ENCODE measurements at regions not wholly inside any gene's neighbourhood (a gene's known extent, or its start where the extent isn't known, plus 50 kb on each side); places are given as distances from the start of the nearest gene placed in this dataset.

- no peak for ATAC-seq
These were observed 68.1 kb upstream of the STUM start for GRCh38 chr1:226480461-226480860.

GRCh38 chr1:226481133-226481532 is 67.4 kb upstream of the STUM start:
- TF ChIP-seq POLR2A (IDR thresholded peaks at IDR 0.05), result no peak
- Histone ChIP-seq H3K9me3 (no peaks in the 10 kb centered on the region), H3K36me3 (no peaks in the 10 kb centered on the region), H3K4me3 (no peak overlapping the region), H3K4me1 (no peaks in the 10 kb centered on the region), H3K27me3 (peaks cover 0 to 29% (median 3%) of the 10 kb centered on the region in 9 donors), H3K27ac (no peak overlapping the region)
- 64 to 74% (median 73%) methylated on average over 4 of the region's 4 CpGs for WGBS, 4 donors
- DNase-seq, result no peak
- no peak for ATAC-seq
- intact Hi-C loops (cut with DNase I), result no loop called here

More at GRCh38 chr1:226480461-226480860, 68.1 kb upstream of the STUM start:
- H3K27me3 ChIP-seq, result peaks cover 0 to 29% (median 3%) of the 10 kb centered on the region in 9 donors
- H3K27ac ChIP-seq, result no peak overlapping the region
- no peaks in the 10 kb centered on the region for H3K9me3 ChIP-seq
- H3K4me1 ChIP-seq, result no peaks in the 10 kb centered on the region
- no peaks in the 10 kb centered on the region for H3K36me3 ChIP-seq
- H3K4me3 ChIP-seq, result no peak overlapping the region
- TF ChIP-seq CTCF (IDR thresholded peaks at IDR 0.05) (no peak), POLR2A (IDR thresholded peaks at IDR 0.05) (no peak)
- DNase-seq, result no peak
- intact Hi-C loops (cut with DNase I), result no loop called here
- 87 to 96% (median 91%) methylated on average over 3 of the region's 3 CpGs for WGBS, 4 donors

GRCh38 chr1:226482196-226482595 is 66.4 kb upstream of the STUM start:
- no peak overlapping the region for H3K27ac ChIP-seq
- H3K27me3 ChIP-seq, result peaks cover 0 to 29% (median 3%) of the 10 kb centered on the region in 9 donors
- H3K9me3 ChIP-seq, result peaks cover 0 to 6% (median 0%) of the 10 kb centered on the region in 12 donors
- DNase-seq (no peak), ATAC-seq (no peak)
- WGBS, 4 donors, result 68 to 74% (median 73%) methylated on average over 5 to 6 of the region's 6 CpGs
- no peak overlapping the region for H3K4me3 ChIP-seq
- H3K36me3 ChIP-seq, result no peaks in the 10 kb centered on the region
- intact Hi-C loops (cut with DNase I), result no loop called here
- TF ChIP-seq POLR2A (IDR thresholded peaks at IDR 0.05) (no peak), CTCF (IDR thresholded peaks at IDR 0.05) (no peak)
- H3K4me1 ChIP-seq, result no peaks in the 10 kb centered on the region

- no peaks in the 10 kb centered on the region for H3K4me1 ChIP-seq
- no peak for ATAC-seq
- H3K9me3 ChIP-seq, result peaks cover 0 to 7% (median 0%) of the 10 kb centered on the region in 12 donors
- intact Hi-C loops (cut with DNase I), result no loop called here
- peaks cover 0 to 29% (median 3%) of the 10 kb centered on the region in 9 donors for H3K27me3 ChIP-seq
- DNase-seq, result no peak
- 77 to 81% (median 79%) methylated on average over 9 to 10 of the region's 10 CpGs for WGBS, 4 donors
- H3K36me3 ChIP-seq, result no peaks in the 10 kb centered on the region
- TF ChIP-seq POLR2A (IDR thresholded peaks at IDR 0.05) (no peak), CTCF (IDR thresholded peaks at IDR 0.05) (no peak)
- no peak overlapping the region for H3K27ac ChIP-seq
- H3K4me3 ChIP-seq, result no peak overlapping the region
These were observed 65.4 kb upstream of the STUM start for GRCh38 chr1:226482975-226483700.

Measured in heart left ventricle (tissue), 16 donors.